ENCODE measurements at regions not wholly inside any gene's neighbourhood (a gene's known extent, or its start where the extent isn't known, plus 50 kb on each side); places are given as distances from the start of the nearest gene placed in this dataset.

DNA sequence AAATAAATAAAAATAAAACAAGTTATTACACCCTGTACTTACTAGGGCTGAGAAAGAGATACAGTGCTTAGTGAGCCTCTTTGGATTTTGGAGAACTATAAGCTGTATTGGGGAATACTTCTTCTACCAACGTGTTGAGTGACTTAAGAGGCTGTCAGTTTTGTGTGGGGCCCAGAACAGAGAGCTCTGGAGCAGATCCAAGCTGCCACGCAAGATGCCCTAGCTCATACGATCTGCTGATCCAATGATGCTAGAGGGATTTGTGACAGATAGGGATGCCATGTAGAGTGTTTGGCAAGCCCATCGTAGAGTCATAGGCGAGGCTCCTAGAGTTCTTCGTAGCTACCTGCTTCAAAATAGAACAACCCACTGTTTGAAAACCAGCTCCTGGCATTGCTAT lies 60.3 kb upstream of the KLF3 start:
- Histone ChIP-seq H3K4me3 (replicated peaks in 1 of 3; ENCODE audit: insufficient read depth in 1 of 3, low read depth in 2 of 3, low read length in 3 of 3) (no peak overlapping the region), H3K27me3 (ENCODE audit: control insufficient read depth in 1 of 2, insufficient read depth in 2 of 2, low read length in 2 of 2) (no peaks in the 10 kb centered on the region; a peak in 1 of 5 replicates), H3K79me2 (ENCODE audit: insufficient read depth, low read length) (no peaks in the 10 kb centered on the region), H4K20me1 (ENCODE audit: insufficient read depth, low read length) (no peaks in the 10 kb centered on the region), H3K9ac (ENCODE audit: insufficient read depth, low read depth, low read length) (no peak overlapping the region), H3K27ac (ENCODE audit: extremely low read length, insufficient read depth, low read length) (no peak overlapping the region), H3K36me3 (replicated peaks in 1 of 2; ENCODE audit: control insufficient read depth in 1 of 2, insufficient read depth in 2 of 2, low read length in 2 of 2) (no peaks in the 10 kb centered on the region), H3K4me1 (ENCODE audit: insufficient read depth, low read length) (peaks cover 66% of the 10 kb centered on the region), H3K4me2 (ENCODE audit: low read depth, low read length) (no peak overlapping the region), H2AFZ (ENCODE audit: low read length) (no peak overlapping the region), H3K9me3 (ENCODE audit: low read length) (no peaks in the 10 kb centered on the region)
- in situ Hi-C loops (cut with HindIII; ENCODE audit: extremely low pct_ligation_motif_present, low pct_unique_long_range_greater_than_20kb): no loop called here
- DNase-seq (ENCODE audit: low spot score) (no peak), FAIRE-seq (no peak), ATAC-seq (no peak)
- TF ChIP-seq, protein P1, sequence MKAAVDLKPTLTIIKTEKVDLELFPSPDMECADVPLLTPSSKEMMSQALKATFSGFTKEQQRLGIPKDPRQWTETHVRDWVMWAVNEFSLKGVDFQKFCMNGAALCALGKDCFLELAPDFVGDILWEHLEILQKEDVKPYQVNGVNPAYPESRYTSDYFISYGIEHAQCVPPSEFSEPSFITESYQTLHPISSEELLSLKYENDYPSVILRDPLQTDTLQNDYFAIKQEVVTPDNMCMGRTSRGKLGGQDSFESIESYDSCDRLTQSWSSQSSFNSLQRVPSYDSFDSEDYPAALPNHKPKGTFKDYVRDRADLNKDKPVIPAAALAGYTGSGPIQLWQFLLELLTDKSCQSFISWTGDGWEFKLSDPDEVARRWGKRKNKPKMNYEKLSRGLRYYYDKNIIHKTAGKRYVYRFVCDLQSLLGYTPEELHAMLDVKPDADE (CRISPR knock-in tag; IDR thresholded peaks at IDR 0.05): no peak
- TF ChIP-seq ZNF850 (CRISPR knock-in tag; conservative IDR thresholded peaks at IDR 0.05) (no peak), KDM1A (CRISPR knock-in tag; IDR thresholded peaks at IDR 0.05) (no peak), ZNF569 (CRISPR knock-in tag; IDR thresholded peaks at IDR 0.05; ENCODE audit: borderline replicate concordance) (no peak), SETDB1 (CRISPR knock-in tag; IDR thresholded peaks at IDR 0.05; ENCODE audit: borderline replicate concordance) (no peak), DNMT3B (CRISPR knock-in tag; conservative IDR thresholded peaks at IDR 0.05) (no peak), ZNF660 (CRISPR knock-in tag; IDR thresholded peaks at IDR 0.05; ENCODE audit: borderline replicate concordance, low read depth) (no peak), ZNF333 (CRISPR knock-in tag; IDR thresholded peaks at IDR 0.05; ENCODE audit: borderline replicate concordance) (no peak), IRF2 (CRISPR knock-in tag; IDR thresholded peaks at IDR 0.05) (no peak), CHCHD3 (CRISPR knock-in tag; IDR thresholded peaks at IDR 0.05) (no peak), NFATC3 (CRISPR knock-in tag; IDR thresholded peaks at IDR 0.05) (no peak), TOE1 (CRISPR knock-in tag; IDR thresholded peaks at IDR 0.05) (no peak)
- TF ChIP-seq, protein P2, sequence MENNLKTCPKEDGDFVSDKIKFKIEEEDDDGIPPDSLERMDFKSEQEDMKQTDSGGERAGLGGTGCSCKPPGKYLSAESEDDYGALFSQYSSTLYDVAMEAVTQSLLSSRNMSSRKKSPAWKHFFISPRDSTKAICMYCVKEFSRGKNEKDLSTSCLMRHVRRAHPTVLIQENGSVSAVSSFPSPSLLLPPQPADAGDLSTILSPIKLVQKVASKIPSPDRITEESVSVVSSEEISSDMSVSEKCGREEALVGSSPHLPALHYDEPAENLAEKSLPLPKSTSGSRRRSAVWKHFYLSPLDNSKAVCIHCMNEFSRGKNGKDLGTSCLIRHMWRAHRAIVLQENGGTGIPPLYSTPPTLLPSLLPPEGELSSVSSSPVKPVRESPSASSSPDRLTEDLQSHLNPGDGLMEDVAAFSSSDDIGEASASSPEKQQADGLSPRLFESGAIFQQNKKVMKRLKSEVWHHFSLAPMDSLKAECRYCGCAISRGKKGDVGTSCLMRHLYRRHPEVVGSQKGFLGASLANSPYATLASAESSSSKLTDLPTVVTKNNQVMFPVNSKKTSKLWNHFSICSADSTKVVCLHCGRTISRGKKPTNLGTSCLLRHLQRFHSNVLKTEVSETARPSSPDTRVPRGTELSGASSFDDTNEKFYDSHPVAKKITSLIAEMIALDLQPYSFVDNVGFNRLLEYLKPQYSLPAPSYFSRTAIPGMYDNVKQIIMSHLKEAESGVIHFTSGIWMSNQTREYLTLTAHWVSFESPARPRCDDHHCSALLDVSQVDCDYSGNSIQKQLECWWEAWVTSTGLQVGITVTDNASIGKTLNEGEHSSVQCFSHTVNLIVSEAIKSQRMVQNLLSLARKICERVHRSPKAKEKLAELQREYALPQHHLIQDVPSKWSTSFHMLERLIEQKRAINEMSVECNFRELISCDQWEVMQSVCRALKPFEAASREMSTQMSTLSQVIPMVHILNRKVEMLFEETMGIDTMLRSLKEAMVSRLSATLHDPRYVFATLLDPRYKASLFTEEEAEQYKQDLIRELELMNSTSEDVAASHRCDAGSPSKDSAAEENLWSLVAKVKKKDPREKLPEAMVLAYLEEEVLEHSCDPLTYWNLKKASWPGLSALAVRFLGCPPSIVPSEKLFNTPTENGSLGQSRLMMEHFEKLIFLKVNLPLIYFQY (CRISPR knock-in tag; IDR thresholded peaks at IDR 0.05; ENCODE audit: borderline replicate concordance): no peak
- no TSS peak for BruUV-seq (replicated peaks)
- POLR2A ChIA-PET: no interaction called here
- CTCF ChIA-PET (ENCODE audit: low intra/inter-chr PET ratio, low total read pairs): no interaction called here
- WGBS (ENCODE audit: low lambda C conversion rate): 94% methylated on average over 5 of the region's 6 CpGs
- intact Hi-C loops (cut with micrococcal nuclease; ENCODE audit: unreplicated experiment): no loop called here
